ENCODE measurements at regions not wholly inside any gene's neighbourhood (a gene's known extent, or its start where the extent isn't known, plus 50 kb on each side); places are given as distances from the start of the nearest gene placed in this dataset.
"Not testable (repeated sequence)": the region's sequence is repeated elsewhere in the genome, so short reads cannot be mapped to it uniquely, and the experiment has no call there.

DNA sequence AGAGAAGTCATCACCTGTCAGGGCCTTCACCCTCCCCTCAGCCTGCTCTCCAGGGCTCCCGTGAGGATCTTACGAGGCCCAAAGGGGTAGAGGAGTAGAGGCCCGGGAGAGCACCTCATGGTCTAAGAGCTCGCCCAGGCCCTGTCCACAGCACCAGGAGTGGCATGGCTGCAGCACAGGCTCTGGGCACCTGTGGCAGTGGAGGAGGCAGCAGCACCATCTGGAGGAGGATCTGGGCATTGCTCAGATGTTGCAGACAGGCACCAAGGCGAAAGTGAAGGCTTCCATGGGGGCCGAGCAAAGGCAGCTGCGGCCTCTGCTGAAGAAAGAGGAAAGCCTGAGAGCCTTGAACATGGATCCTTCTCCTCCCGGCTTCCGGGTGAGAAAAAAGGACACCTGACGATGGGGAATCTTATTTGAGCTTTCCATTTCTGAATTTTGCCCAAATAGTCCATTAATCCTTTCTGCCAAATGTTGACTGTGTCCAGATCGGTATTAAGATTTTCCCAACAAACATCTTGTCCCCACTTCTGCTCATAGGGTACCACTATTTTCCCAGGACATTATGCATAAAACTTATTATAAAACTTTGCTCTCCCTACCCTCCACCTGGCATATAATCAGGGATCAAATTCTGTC, 604.7 kb downstream of the PTPRC start:
- peak; percentile 42 for DNase-seq

DNA sequence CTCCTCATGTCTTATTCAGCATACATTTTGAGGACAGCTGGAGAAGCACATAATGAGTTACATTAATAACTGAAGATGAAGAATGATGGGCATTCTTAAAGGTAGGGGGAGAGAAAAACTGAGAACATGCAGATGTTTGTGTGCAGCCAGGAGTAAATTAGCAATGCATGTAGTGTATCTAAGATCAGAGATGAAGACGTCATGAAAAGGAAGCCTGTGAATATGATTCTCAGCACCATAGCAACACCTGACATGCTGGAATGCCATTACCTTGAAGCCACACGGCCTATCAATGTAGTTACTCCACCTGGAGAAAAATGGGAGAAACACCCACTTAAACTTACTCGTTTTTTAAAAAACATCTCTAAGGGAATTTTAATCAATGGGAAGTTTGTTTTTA, 607.1 kb downstream of the PTPRC start:
- no peak for DNase-seq

DNA sequence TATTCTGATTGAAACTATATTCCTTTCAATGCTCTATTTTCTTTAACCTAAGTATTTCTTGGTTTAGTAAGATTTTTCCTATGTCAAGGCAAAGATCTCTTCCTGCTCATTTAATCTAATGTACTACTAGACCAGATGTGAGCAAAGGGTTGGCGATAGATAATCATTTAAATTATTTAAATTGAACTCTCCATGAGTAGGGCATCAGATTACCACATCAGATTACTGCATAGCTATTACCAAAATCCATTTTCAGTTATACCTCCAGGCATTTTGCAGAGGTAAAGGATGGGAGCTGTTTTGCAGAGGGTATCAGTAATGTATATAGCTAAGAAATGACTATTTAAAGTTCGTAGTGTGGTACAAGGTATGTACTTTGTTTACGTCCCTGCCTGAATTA, 607.9 kb downstream of the PTPRC start:
- no peak for DNase-seq

DNA sequence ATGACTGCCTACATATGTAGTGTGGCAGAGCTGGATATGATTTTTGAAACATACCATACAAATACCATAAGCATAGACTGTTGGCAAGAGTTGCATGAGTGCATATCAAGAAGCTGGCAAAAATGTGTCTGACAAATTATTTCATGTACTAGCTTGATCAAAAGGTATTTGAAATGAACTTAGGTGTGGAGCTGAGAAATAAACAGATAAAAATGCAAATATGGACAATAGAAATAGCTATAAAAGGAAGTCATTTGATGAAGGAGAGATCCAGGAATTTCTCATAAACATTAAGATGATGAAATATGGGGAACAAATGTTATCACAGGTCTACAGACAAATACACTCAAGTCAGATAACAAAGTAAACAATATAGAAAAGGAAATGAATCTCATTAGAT, 609.1 kb downstream of the PTPRC start:
- no peak for DNase-seq

DNA sequence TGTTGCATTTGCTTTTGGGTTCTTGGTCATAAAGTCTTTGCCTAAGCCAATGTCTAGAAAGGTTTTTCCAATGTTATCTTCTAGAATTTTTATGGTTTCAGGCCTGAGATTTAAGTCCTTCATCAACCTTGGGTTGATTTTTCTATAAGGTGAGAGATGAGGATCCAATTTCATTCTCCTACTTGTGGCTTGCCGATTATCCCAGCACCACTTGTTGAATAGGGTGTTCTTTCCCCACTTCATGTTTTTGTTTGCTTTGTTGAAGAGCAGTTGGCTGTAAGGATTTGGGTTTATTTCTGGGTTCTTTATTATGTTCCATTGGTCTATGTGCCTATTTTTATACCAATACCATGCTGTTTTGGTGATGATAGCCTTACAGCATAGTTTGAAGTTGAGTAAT, 615.2 kb downstream of the PTPRC start:
- DNase-seq: not testable (repeated sequence)

DNA sequence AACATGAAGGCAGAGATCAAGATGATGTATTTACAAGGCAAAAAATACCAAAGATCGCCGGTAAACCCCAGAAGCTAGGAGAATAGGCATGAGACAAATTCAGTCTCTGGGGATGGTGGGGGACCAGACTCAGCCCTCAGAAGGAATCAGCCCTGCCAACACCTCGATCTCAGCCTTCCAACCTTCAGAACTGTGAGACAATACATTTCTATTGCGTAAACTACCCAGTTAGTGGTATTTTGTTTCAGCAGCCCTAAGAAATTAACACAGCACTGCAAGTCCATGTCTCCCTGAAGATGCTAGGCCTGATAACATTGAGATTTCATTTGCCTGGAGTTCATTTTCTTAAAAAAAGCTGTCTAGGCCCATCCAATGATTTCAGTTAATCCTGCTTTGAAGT, 622.5 kb downstream of the PTPRC start:
- no peak for DNase-seq

DNA sequence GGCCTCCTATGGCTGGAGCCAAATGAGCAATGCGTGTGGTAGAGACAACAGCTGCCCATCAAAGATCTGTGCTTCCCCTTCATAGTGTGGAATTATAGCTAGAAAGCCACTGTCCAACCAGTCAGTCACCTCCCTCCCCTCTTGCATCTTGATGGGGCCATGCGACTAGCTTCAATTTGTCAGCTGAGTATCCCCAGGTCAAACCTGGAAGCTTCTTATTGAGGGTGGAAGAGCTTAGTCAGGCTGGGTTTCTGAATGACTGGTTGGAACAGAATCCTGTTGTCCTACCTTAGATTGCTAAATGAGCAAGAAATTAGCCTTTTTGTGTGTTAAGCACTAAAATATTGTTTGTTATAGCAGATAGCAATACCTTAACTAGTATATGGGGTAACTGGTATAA, 625.4 kb downstream of the PTPRC start:
- no peak for DNase-seq

DNA sequence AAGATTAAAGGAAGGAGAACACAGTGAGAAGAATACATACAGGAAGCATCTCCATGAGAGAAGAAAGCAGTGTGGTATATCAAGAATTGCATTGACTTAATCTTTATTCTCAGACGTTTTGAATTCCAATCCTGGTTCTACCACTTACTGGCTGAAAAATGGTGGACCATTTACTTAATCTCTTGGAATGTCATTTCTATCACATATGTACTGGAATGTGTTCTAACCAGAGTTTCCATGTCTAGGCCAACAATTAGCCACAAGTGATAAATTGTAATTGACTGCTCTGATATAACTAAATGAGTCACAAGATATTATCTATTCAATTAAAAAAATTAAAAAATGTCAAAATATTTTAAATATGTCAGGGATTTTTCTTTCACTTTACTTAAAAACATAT, 626.1 kb downstream of the PTPRC start:
- DNase-seq: no peak

DNA sequence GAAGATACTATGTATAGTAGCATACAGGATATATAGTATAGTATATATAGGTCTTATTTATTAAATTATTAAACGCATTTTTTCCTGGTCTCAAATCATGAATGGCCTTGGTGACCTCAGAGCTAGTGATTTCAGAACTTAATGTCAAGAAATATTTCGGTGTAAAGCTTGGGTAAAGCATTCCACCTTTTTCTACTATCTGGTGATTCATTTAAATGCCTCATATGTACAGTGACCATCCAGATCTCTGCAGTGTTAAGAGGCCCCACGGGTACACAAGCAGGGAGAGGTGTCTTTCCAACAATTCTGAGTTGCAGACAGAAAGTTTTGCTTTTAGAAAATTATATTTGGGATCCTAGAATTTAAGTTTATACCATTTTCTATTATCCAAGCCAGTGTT, 626.5 kb downstream of the PTPRC start:
- no peak for DNase-seq

DNA sequence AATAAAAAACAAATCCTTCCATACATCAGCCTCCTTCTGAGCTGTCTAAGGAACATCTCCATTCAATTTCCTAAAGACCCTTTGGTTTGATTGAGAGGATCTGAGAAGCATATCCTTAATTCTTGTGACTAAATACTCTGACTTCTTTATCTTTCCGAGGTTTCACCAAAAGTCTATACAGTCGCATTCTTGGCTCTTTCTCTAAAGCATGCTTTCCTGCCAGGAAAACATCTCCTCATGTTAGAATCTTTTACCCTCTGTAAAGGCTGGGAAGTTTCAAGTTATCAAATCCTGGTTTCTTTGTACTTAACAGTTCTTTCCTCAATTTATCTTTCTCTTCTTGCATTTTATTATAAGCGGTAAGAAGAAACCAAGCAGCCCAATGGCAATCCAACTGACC, 630.4 kb downstream of the PTPRC start:
- DNase-seq: no peak

DNA sequence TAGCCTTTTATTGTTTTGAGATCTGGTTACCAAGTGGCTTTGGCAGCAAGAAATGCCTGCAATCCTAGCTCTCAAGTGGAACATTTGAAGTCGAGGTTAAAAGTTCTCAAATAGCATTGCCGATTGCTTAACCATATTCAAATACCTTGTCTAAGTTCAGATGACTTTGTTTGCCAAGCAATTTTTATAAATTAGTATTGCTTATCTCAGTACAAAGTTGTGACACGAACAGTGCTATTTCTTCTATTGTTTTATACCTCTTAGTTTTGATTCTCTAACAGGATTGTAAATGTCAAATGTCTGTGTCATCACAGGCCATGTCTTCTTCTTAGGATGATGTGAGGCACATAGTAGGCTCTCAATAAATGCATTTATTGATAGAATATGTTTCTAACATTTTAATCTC, 633.3 kb downstream of the PTPRC start:
- DNase-seq: no peak

DNA sequence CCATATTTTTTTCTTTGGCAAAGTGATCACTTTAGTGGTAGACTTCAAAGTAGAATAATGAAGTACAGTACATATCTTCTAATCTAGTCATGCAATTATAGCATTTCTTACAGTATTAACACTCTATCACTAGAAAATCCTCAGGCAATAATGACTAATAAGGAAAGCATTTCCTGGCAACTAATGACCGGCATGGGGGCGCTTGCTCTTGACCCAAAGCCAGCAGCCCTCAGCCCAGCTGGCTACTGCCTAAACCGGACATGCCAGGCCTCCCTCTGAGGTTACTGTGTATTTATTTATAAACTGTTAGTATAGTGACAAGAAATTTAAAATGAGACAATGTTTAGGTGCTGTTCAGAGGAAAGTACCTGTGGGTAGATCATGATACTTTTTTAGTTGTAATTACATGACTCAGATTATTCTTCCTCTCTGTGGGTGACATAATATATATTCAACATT, 633.8 kb downstream of the PTPRC start:
- no peak for DNase-seq

DNA sequence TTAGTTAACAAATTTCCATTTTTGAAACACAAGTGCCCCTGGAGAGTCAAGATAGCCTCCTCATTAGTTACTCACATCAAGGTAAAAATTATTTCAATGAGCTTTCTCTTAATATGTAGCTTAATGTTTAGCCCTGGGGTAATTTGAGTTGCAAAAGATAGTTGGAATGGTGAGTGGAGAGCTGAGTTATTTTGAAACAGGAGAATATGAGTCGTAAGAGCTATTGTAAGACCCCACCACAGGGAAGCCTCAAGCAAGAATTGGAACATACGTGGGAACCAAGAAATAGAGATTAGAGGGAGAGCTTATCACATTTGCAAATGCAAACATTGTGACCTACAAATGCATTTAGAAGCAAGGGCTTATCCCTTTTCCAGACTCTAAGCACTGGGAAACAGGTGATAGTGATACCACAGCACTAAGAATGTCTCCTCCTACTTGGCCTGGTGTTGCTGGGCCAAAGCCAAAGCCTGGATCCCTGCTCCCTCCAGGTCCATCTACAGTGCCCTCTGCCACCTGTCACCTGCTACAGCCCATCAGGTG, 635.1 kb downstream of the PTPRC start:
- DNase-seq: no peak

DNA sequence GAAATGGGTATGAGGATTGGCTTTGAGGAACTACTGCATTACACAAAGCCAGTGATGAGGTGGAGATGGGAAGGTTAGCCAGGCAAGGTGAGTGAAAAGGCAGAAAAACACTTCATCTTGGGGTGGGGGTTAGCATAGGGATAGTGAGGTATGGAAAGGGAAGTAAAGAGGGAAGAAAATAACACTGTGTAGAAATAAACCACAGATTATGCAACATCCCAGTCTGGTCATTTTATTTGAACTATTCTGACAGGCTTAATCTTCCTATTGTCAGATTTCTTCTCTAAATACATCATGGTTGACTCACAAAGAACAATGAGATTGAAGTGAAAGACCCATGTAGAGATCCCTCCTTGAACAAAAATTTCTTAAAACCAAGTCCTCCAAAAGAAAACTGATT, 640.2 kb downstream of the PTPRC start:
- DNase-seq: no peak

DNA sequence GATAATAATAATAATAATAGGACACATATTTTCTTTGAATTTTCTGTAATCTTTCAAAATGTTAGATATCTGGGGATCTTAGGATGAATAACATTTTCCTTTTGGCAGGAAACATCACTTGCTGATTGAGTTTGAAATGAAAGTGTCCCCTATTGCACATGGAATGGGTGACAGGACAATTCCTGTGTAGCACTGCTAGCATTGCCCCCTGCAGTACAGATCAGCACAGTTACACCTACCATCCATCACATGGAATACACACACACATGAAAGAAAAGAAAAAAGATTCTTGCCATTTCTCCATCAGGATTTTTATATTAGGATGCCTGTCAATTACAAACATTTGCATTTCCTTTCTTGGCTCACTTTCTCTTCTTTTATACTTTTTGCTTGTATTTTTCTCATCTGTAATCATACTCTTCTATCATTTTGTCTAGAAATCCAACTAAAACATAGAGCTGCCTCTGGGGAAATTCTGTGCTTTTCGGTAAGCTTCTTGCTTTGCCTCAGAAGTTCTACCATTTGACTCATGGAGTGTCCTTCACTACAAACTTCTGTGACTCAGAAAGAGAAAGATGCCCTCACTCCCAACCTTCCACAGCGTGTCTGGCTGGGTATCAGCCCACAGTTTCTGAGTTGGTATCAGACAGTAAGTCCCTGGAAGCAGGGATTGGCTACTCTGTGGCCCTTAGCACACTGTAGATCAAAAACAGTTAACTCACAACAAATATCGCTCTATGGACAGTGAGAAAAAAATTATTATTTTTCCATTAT, 641.2 kb downstream of the PTPRC start:
- DNase-seq: no peak

DNA sequence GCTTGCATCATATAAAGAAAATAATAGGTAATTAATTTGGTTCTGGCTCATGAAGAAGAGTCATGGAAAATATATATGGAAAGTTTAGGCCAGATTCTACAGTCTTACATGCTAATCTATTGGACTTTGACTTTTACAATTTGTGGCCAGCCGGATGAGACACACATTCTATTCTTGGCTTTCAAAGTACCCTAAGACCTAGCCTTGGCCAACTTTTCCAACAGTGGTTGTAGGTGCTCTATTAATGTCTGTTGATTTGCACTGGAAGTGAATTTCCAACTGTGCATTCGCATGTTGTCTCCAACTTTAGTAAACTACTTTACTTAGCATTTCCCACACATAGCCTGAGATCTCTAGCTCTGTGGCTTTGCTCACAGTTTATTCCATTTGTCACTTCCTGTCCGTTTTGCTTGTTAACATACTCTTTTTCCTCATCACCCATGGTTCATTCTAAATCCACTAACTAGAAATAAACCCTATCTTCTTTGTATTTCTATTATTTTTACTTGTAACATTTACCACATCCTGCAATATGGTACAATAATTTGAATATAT, 644.0 kb downstream of the PTPRC start:
- no peak for DNase-seq

DNA sequence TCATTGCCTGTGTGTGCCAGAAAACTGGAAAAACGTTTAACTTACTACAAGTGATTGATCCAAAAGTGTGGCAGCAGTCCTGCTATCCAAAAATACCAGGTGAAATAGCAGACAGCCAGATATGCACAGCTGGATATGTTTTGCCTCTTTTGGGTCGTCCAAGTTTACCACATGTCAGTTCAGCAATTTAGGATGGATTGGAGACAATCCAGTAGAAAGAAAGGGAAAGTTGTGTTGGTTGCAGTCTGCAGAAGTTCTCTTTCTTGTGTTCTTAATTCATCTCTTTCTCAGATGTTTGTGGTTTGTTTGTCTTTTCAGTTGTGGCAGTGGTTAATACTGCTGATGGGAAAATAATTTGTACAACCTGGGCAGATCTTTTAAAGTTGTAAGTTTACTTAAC, 645.0 kb downstream of the PTPRC start:
- no peak for DNase-seq

DNA sequence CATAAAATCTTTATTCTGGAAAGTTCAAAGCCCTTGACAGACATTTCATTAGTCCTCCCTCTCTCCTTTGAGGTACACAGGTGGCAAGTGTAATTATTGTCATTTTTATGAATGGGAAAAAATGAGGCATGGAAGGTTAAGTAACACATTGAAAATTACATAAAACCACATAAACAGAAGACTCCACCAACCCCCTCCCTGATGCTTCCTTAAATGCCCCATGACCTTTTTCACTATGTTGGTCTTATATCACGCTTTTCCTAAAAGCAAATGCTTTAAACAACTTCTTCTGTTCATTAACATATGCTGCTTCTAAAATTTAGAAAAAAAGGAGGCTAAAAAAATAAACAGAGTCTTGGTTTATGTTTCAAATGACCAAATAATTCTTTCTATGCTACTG, 648.4 kb downstream of the PTPRC start:
- DNase-seq: no peak

DNA sequence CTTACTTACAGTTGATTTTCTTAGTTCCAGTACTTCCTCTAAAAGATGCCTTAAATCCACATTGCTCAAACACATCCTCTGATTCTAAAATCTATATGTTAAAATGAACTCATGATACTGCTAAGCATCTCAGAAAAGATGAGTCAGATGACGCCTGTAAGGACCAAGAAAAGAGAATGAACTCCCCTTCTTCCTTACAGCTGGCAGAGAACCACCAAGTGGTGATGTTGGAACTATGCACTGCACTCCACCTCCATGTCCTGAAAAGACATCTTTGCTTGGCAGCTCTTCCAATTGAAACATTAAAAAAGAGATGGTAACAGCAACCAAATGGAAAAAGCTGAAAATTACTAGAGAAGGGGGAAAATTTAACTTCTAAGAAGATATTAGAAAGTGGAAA, 648.8 kb downstream of the PTPRC start:
- DNase-seq: no peak

DNA sequence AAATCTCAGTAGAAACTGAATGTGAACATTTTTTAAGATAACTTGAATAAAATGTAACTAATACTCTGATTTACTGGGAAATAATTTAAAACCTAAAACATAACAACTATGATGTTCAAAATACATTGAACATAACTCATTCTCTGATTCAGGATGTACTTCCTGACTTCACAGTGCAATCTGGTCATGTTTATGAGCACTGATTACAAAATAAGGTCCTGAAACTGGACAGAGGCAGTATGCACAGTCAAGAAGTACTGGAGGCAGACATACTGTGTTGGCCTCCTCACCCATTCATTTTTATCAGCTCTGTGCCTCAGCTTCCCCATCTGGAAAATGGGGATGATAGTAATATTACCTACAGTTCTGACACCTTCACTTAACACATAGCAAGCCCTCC, 651.3 kb downstream of the PTPRC start:
- DNase-seq: no peak

DNA sequence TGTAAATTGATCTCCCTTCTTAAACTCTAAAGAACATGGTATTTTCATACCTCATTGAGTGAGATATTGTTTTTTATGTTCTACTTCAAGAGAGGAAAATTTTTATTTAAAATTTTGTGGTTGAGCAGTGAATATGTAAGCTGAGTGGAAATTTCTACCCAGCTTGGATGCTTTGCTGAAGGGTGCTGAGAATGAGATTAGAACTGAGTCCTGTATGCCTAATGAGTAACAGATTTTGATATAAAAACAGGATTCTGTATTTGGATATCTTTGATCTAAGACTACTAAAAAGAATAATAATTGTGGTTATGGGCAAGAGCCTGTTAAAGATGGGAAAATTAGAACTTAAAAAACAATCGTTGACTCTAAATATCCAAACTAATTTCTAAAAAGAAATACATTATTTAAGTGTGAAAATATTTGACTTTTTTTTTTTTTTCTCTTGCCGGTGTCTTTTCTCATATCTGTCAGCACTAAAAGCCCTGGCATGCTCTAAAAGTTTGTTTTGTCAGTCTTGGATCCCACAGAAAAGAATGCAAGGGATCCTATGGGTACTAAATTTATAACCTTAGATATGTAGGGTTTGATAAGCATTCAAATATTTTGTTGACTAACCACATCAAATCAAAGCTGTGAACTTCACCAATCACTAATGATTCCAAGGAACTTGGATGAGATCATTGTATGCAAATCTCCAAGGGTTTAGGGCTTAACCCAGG, 652.3 kb downstream of the PTPRC start:
- DNase-seq: no peak

DNA sequence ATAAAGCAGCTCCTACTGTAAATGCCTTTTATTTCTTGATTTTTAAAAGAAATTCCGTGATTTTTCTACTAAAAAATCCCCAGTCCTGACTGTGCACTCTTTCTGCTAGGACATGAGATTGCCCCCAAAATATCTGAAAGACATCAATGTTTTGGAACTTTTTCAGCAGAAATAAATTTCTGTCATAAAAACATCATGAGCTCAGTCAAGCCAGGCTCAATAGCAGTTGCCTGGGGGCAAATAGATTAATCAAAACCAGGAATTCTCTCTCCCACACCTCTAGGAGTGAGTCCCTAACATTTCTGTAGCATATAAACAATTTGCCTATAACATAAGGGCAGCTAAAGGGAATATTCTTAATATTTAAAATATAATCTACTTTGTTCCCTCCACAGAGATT, 654.1 kb downstream of the PTPRC start:
- DNase-seq: peak; percentile 26

DNA sequence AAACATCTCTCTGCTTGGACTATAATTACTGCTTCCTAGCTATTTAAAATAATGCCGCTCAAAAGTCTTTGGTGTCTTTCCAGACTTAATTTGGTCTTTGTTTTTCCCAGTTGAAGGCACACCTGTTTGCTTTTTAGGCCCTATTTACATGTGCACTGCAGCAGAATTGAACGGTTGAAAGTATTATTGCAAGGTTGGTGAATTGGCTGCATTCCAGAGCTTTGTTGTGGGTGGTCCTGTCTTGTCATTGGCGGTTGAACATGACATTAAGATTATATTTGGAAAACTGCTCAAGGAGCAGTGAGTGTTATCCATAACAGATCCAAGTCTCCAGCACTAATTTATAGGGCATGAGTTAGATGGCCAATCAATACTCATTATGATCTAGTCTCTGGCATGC, 656.3 kb downstream of the PTPRC start:
- DNase-seq: peak; percentile 46

DNA sequence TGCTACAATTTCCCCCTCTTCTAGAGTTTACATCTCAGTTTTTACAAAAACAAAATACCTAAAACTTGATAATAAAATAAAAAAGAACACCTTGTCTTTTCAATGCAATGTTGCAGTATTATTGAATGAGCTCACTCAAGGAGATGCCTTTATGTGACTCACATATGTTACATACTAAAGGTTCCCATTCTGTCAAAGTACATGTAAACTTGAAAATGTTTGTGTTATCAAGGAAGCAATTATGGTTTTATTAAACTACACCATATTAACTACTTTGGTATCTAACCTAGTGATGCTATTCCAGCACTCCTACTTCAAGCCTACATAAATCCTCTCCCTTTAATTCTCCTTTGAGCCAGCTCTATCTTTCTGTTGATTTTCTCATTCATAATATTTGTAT, 658.3 kb downstream of the PTPRC start:
- DNase-seq: no peak

Data from retina (tissue), 1 donor.